HEK293 (cell line): ENCODE measurements at regions not wholly inside any gene's neighbourhood (a gene's known extent, or its start where the extent isn't known, plus 50 kb on each side); places are given as distances from the start of the nearest gene placed in this dataset.

Experiments used
- CTCF ChIP-seq: fragments of 450-650 bp; formaldehyde crosslinking; IDR thresholded peaks from 2 replicates; pipeline ENCODE4 v1.5.1; 2016; ENCODE audit warnings: missing biosample characterization, missing genetic modification characterization
- GLI4 ChIP-seq: fragments of 450-650 bp; formaldehyde crosslinking; IDR thresholded peaks from 2 replicates; pipeline ENCODE4 v1.5.1; 2016; ENCODE audit warnings: missing biosample characterization, missing genetic modification characterization
- KLF16 ChIP-seq: fragments of 450-650 bp; formaldehyde crosslinking; IDR thresholded peaks from 2 replicates; pipeline ENCODE4 v1.5.1; 2017; ENCODE audit warnings: missing biosample characterization, missing genetic modification characterization
- PBX3 ChIP-seq: sonication (generic); formaldehyde crosslinking; IDR thresholded peaks from 2 replicates; pipeline ENCODE4 v1.8.1; 2022; ENCODE audit warnings: mild to moderate bottlenecking, moderate library complexity, missing genetic modification reagents
- PRDM10 ChIP-seq: fragments of 450-650 bp; formaldehyde crosslinking; IDR thresholded peaks from 2 replicates; pipeline ENCODE4 v1.5.1; 2016; ENCODE audit warnings: missing biosample characterization, missing genetic modification characterization
- REPIN1 ChIP-seq: fragments of 450-650 bp; formaldehyde crosslinking; IDR thresholded peaks from 2 replicates; pipeline ENCODE4 v1.5.1; 2017; ENCODE audit warnings: missing biosample characterization, missing genetic modification characterization, low read depth
- ZBTB10 ChIP-seq: fragments of 450-650 bp; formaldehyde crosslinking; IDR thresholded peaks from 2 replicates; pipeline ENCODE4 v1.5.1; 2016; ENCODE audit warnings: missing biosample characterization, missing genetic modification characterization
- ZBTB49 ChIP-seq: fragments of 450-650 bp; formaldehyde crosslinking; IDR thresholded peaks from 2 replicates; pipeline ENCODE4 v1.5.1; 2016; ENCODE audit warnings: missing biosample characterization, missing genetic modification characterization, low read depth
- ZNF18 ChIP-seq: fragments of 450-650 bp; formaldehyde crosslinking; IDR thresholded peaks from 2 replicates; pipeline ENCODE4 v1.5.1; 2016; ENCODE audit warnings: missing biosample characterization, missing genetic modification characterization
- ZNF221 ChIP-seq: fragments of 450-650 bp; formaldehyde crosslinking; IDR thresholded peaks from 2 replicates; pipeline ENCODE4 v1.5.1; 2017; ENCODE audit warnings: missing biosample characterization, missing genetic modification characterization, borderline replicate concordance
- ZNF274 ChIP-seq, 2 experiments: fragments of 200-500 bp in 1 of 2; fragments of 450-650 bp in 1 of 2; sonication (Bioruptor generic) in 1 of 2; formaldehyde crosslinking in 1 of 2; IDR thresholded peaks; 2 replicates each; pipeline versions ENCODE4 v1.5.1 to v1.6.1; 2014 to 2016; ENCODE audit warnings: borderline replicate concordance in 1 of 2, inconsistent platforms in 1 of 2, low read length in 1 of 2, missing biosample characterization in 1 of 2, missing genetic modification characterization in 1 of 2
- ZNF335 ChIP-seq: fragments of 450-650 bp; formaldehyde crosslinking; conservative IDR thresholded peaks from 2 replicates; pipeline ENCODE4 v1.5.1; 2016; ENCODE audit warnings: missing biosample characterization, missing genetic modification characterization
- ZNF580 ChIP-seq: fragments of 450-650 bp; formaldehyde crosslinking; IDR thresholded peaks from 2 replicates; pipeline ENCODE4 v1.5.1; 2016; ENCODE audit warnings: missing biosample characterization, missing genetic modification characterization
- ZNF707 ChIP-seq: fragments of 450-650 bp; formaldehyde crosslinking; IDR thresholded peaks from 2 replicates; pipeline ENCODE4 v1.5.1; 2016; ENCODE audit warnings: missing biosample characterization, missing genetic modification characterization

GRCh38 chrX:138925330-138925729 lies 213.8 kb upstream of the FGF13 start:
- TF ChIP-seq CTCF (tag by site-specific recombination) (no peak), ZNF707 (tag by site-specific recombination) (no peak), ZBTB49 (no peak), KLF16 (no peak), PBX3 (CRISPR knock-in tag) (no peak), ZNF580 (no peak), GLI4 (tag by site-specific recombination) (no peak), ZNF221 (tag by site-specific recombination) (no peak), ZNF335 (tag by site-specific recombination) (no peak), REPIN1 (tag by site-specific recombination) (no peak), PRDM10 (tag by site-specific recombination) (no peak), ZNF274 (IDR thresholded peaks at IDR 0.05; ENCODE audit: low read length) (no peak), ZNF274 (tag by site-specific recombination; IDR thresholded peaks at IDR 0.05; ENCODE audit: borderline replicate concordance) (no peak), ZBTB10 (tag by site-specific recombination) (no peak), ZNF18 (no peak)
